DOHH2 (cell line): ENCODE measurements at regions not wholly inside any gene's neighbourhood (a gene's known extent, or its start where the extent isn't known, plus 50 kb on each side); places are given as distances from the start of the nearest gene placed in this dataset.

Source experiments
- H3F3A ChIP-seq: fragments of 200-600 bp; sonication (generic), shearing (Covaris generic); 2 replicates; pipeline ENCODE4 v1.6.0; 2016; ENCODE audit warnings: antibody characterized with exemption, mild to moderate bottlenecking; ENCODE audit not compliant: control insufficient read depth, insufficient read depth
- H3K27ac ChIP-seq: fragments of 200-600 bp; sonication (generic); 2 replicates; pipeline ENCODE4 v1.5.1; 2014; ENCODE audit warnings: low read depth, mild to moderate bottlenecking, low read length, moderate library complexity
- H3K27me3 ChIP-seq: fragments of 200-600 bp; sonication (generic); 2 replicates; pipeline ENCODE4 v1.6.1; 2014; ENCODE audit warnings: mild to moderate bottlenecking, low read length, mixed read lengths; ENCODE audit not compliant: control insufficient read depth
- H3K36me3 ChIP-seq: fragments of 200-600 bp; sonication (generic); 2 replicates; pipeline ENCODE4 v1.6.1; 2014; ENCODE audit warnings: mild to moderate bottlenecking, low read length, moderate library complexity, mixed read lengths; ENCODE audit not compliant: control insufficient read depth
- H3K4me1 ChIP-seq: fragments of 200-600 bp; sonication (generic); 2 replicates; pipeline ENCODE4 v1.6.1; 2014; ENCODE audit warnings: mild to moderate bottlenecking, low read length, mixed read lengths; ENCODE audit not compliant: control insufficient read depth
- H3K4me2 ChIP-seq: fragments of 200-600 bp; sonication (generic); 2 replicates; pipeline ENCODE4 v1.6.0; 2014; ENCODE audit warnings: mild to moderate bottlenecking, low read length, moderate library complexity
- H3K4me3 ChIP-seq: fragments of 200-600 bp; sonication (generic); 2 replicates; pipeline ENCODE4 v1.5.1; 2014; ENCODE audit warnings: mild to moderate bottlenecking, low read length, mixed read lengths
- H3K79me2 ChIP-seq: fragments of 200-600 bp; sonication (generic); 2 replicates; pipeline ENCODE4 v1.6.1; 2014; ENCODE audit warnings: mild to moderate bottlenecking, low read length, mixed read lengths; ENCODE audit not compliant: control insufficient read depth
- H3K9me2 ChIP-seq: fragments of 200-600 bp; sonication (generic); replicated peaks from 2 replicates; pipeline ENCODE4 v1.6.1; 2014; ENCODE audit warnings: mild to moderate bottlenecking, low read length, mixed read lengths; ENCODE audit not compliant: control insufficient read depth
- H3K9me3 ChIP-seq: fragments of 200-600 bp; sonication (generic); 2 replicates; pipeline ENCODE4 v1.6.1; 2014; ENCODE audit warnings: antibody characterized with exemption, low read length, mixed read lengths; ENCODE audit not compliant: control insufficient read depth, insufficient read depth
- H4K20me1 ChIP-seq: fragments of 200-600 bp; sonication (generic); 2 replicates; pipeline ENCODE4 v1.6.0; 2014; ENCODE audit warnings: low read depth, mild to moderate bottlenecking, antibody characterized with exemption, low read length, moderate library complexity; ENCODE audit not compliant: control insufficient read depth, insufficient read depth
- EZH2phosphoT487 ChIP-seq: fragments of 200-600 bp; sonication (generic); IDR thresholded peaks from 2 replicates; pipeline ENCODE4 v1.6.1; 2017; ENCODE audit warnings: borderline replicate concordance, mild to moderate bottlenecking, antibody characterized with exemption, low read length, moderate library complexity, mixed read lengths
- TF ChIP-seq, protein P1 (sequence below): fragments of 200-600 bp; sonication (generic); IDR thresholded peaks from one replicate; pipeline ENCODE4 v1.5.1; 2014; ENCODE audit warnings: antibody characterized with exemption, mild to moderate bottlenecking, low read depth, low read length; ENCODE audit not compliant: poor library complexity, severe bottlenecking

DNA sequence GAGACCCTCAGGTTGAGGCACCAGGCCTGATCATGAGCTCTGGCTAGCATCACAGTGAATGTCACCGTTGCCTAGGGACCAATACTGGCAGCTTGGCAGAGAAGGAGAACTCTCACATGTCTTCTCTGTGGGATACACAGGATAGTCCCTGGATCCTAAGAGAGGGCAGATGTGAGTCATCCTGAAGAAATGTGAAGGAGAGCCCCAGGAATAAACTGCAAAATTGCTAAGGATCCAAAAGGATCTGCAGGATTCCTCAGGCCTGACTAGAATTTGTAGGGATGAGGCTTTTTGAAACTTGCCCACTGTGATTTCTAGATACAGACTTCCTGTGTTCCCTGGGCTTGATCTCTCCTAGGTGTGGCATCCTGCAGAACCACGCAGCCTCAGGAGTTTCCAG is 785.9 kb upstream of the TSPY4 start:
- Histone ChIP-seq H3K27me3 (no peaks in the 10 kb centered on the region), H3K36me3 (no peaks in the 10 kb centered on the region), H3K9me2 (no peaks in the 10 kb centered on the region), H3F3A (no peaks in the 10 kb centered on the region), H3K27ac (no peak overlapping the region), H4K20me1 (no peaks in the 10 kb centered on the region), H3K9me3 (no peaks in the 10 kb centered on the region), H3K4me3 (no peak overlapping the region), H3K4me2 (no peak overlapping the region), H3K4me1 (no peaks in the 10 kb centered on the region), H3K79me2 (no peaks in the 10 kb centered on the region)
- TF ChIP-seq, protein P1, sequence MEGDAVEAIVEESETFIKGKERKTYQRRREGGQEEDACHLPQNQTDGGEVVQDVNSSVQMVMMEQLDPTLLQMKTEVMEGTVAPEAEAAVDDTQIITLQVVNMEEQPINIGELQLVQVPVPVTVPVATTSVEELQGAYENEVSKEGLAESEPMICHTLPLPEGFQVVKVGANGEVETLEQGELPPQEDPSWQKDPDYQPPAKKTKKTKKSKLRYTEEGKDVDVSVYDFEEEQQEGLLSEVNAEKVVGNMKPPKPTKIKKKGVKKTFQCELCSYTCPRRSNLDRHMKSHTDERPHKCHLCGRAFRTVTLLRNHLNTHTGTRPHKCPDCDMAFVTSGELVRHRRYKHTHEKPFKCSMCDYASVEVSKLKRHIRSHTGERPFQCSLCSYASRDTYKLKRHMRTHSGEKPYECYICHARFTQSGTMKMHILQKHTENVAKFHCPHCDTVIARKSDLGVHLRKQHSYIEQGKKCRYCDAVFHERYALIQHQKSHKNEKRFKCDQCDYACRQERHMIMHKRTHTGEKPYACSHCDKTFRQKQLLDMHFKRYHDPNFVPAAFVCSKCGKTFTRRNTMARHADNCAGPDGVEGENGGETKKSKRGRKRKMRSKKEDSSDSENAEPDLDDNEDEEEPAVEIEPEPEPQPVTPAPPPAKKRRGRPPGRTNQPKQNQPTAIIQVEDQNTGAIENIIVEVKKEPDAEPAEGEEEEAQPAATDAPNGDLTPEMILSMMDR, result no peak
- TF ChIP-seq EZH2phosphoT487, result no peak

DNA sequence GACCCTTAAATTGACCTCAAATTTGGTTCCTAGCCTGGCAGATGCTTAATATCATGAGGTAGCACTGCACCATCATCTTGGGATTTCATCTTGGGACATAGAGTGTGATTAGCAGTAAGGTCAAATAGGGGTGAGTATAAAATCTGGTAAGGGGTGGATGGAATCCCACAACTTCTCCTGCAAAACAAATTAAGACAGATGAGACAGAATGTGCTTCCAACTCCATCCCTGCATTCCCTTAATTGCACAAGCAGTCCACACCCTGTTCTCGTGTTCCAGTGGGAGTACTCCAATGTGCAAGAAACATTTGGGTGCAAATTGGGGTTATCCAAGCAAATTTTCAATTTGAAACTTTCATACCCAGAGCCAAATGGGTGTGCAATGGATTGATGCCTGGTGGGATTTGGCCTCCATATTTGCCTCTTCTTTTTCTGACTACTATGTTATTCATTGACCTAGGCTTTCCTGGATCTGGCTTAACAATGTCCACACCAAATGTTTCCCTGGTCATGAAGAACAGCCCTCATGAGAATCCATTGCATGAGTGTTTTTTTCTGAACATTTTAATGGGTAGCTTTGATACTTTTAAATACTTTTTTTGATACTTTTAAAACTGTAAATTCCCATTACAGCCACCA is 785.0 kb upstream of the TSPY4 start:
- H3K4me1 ChIP-seq, result no peaks in the 10 kb centered on the region
- H3K27me3 ChIP-seq, result no peaks in the 10 kb centered on the region
- no peaks in the 10 kb centered on the region for H3K9me3 ChIP-seq

DNA sequence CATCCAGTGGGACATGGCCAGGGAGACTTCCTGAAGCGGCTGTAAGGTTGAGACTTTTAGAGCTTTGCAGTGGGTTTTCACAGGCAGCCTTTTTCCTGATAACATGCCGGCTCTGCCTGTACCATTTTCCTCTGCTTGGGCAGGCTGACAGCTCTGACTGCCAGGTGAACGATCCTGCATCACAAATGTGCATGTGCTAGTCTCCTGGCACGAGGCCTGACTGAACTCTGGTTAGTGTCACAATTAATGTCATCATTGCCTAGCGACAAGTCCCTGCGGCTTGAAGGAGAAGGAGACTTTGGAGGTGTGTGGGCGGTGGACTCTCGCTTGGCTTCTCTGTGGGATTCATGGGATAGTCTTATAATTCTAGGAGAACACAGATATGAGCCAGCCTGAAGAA is 783.6 kb upstream of the TSPY4 start:
- no peaks in the 10 kb centered on the region for H3F3A ChIP-seq
- H3K27me3 ChIP-seq, result no peaks in the 10 kb centered on the region
- no peaks in the 10 kb centered on the region for H3K79me2 ChIP-seq
- H3K4me3 ChIP-seq, result no peak overlapping the region
- TF ChIP-seq, protein P1, result no peak
- no peak for TF ChIP-seq EZH2phosphoT487
- H3K9me3 ChIP-seq, result no peaks in the 10 kb centered on the region
- H3K4me2 ChIP-seq, result no peak overlapping the region
- H3K4me1 ChIP-seq, result no peaks in the 10 kb centered on the region
- no peaks in the 10 kb centered on the region for H4K20me1 ChIP-seq
- H3K36me3 ChIP-seq, result no peaks in the 10 kb centered on the region
- H3K27ac ChIP-seq, result no peak overlapping the region
- H3K9me2 ChIP-seq, result no peaks in the 10 kb centered on the region

More for the DNA sequence above, 785.0 kb upstream of the TSPY4 start:
- no peaks in the 10 kb centered on the region for H4K20me1 ChIP-seq
- H3K4me3 ChIP-seq, result no peak overlapping the region
- H3K9me2 ChIP-seq, result no peaks in the 10 kb centered on the region
- no peak overlapping the region for H3K27ac ChIP-seq
- TF ChIP-seq, protein P1, result no peak
- no peak for TF ChIP-seq EZH2phosphoT487
- H3F3A ChIP-seq, result no peaks in the 10 kb centered on the region
- H3K36me3 ChIP-seq, result no peaks in the 10 kb centered on the region
- no peak overlapping the region for H3K4me2 ChIP-seq
- no peaks in the 10 kb centered on the region for H3K79me2 ChIP-seq
